Spinal cord (tissue), 9 donors: ENCODE measurements at regions not wholly inside any gene's neighbourhood (a gene's known extent, or its start where the extent isn't known, plus 50 kb on each side); places are given as distances from the start of the nearest gene placed in this dataset.
A peak's percentile ranks its signal among the peaks of the same experiment; 100 is the strongest.

ENCODE experiments used
- DNase-seq, 6 donors: peaks; one replicate each; pipeline versions ENCODE4 v3.0.0 to v3.0.0-alpha.2; 2013 to 2015; ENCODE audit warnings: low spot score in 6 of 6, low read depth in 4 of 6
- H3K27ac ChIP-seq: one replicate; pipeline ENCODE4 v1.5.1; 2013; ENCODE audit warnings: low read depth, low read length, control low read depth
- H3K27me3 ChIP-seq: one replicate; pipeline ENCODE4 v1.6.1; 2013; ENCODE audit warnings: low read length; ENCODE audit not compliant: control insufficient read depth, insufficient read depth
- H3K36me3 ChIP-seq: one replicate; pipeline ENCODE4 v1.6.1; 2013; ENCODE audit warnings: low read length; ENCODE audit not compliant: control insufficient read depth, insufficient read depth
- H3K4me1 ChIP-seq: one replicate; pipeline ENCODE4 v1.6.1; 2013; ENCODE audit warnings: low read length; ENCODE audit not compliant: control insufficient read depth, insufficient read depth
- H3K4me3 ChIP-seq: one replicate; pipeline ENCODE4 v1.5.1; 2013; ENCODE audit warnings: low read depth, low read length, control low read depth
- H3K9me3 ChIP-seq: one replicate; pipeline ENCODE4 v1.6.1; 2013; ENCODE audit warnings: low read length; ENCODE audit not compliant: control insufficient read depth, insufficient read depth
- WGBS: methylation state at CpG from one replicate; pipeline ENCODE4 v1.1.5; 2013; ENCODE audit warnings: missing lambda C conversion rate; ENCODE audit not compliant: insufficient coverage; 5-methylcytosine and 5-hydroxymethylcytosine counted together
- donor health status: healthy.

- 71% methylated on average over 1 of the region's 1 CpG for WGBS
- Histone ChIP-seq H3K36me3 (no peaks in the 10 kb centered on the region), H3K27ac (no peak overlapping the region), H3K27me3 (no peaks in the 10 kb centered on the region), H3K4me1 (no peaks in the 10 kb centered on the region), H3K9me3 (no peaks in the 10 kb centered on the region), H3K4me3 (no peak overlapping the region)
- no peak for DNase-seq
These were observed 164.2 kb upstream of the TNFAIP3 start for GRCh38 chr6:137702791-137703424.

- no peaks in the 10 kb centered on the region for H3K36me3 ChIP-seq
- no CpG with 5 or more reads among the region's 5 CpGs for WGBS
- H3K27ac ChIP-seq = no peak overlapping the region
- H3K4me3 ChIP-seq = no peak overlapping the region
- H3K27me3 ChIP-seq = no peaks in the 10 kb centered on the region
- H3K9me3 ChIP-seq = no peaks in the 10 kb centered on the region
- DNase-seq = no peak
- H3K4me1 ChIP-seq = no peaks in the 10 kb centered on the region
These were observed 162.3 kb upstream of the TNFAIP3 start for GRCh38 chr6:137704802-137705159.

DNA sequence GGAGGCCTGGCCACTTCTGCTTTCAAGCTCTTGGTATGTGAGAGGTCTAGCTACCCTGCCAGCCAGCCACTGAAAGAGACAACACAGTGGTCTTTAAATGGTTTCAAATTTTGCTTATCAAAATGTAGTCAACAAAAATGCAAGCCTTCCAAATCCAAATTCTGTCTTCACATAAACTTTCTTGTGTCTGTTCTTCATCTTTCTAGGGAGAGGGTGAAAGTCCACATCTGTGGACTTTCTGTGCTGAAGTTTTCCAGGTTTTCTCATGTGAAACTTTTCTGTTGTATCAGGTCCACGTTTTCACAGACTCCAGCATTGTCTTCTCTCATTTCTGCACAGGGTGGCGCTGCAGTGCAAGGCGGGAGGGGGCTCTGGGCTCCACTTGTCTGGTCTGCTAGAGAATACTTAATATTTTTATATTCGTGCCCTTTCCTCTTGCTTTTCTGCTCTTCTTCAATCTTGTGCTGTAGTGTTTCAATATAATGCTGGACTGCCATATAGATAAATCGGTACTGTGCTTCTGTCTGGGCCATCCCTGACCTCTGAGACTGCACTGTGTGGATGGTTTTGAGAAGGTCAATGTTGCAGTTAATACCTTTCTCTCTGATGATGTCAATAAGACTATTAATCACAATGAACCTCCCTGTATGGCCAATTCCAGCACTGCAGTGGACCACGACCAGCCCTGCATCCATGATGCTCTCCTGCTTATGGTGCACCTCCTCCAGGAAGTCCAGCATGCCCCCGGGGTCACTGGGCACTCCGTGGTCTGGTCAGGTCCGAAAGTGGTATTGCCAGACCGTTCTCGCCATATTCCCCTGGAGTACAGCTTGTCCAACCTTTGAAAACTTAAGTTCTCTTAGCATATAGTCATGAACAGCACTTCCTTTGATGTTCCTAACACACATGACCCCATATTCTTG lies 161.6 kb upstream of the TNFAIP3 start:
- no peaks in the 10 kb centered on the region for H3K9me3 ChIP-seq
- H3K4me1 ChIP-seq = no peaks in the 10 kb centered on the region
- H3K27ac ChIP-seq = no peak overlapping the region
- peak in 4 of 6 donors; percentile 6 to 66 (median 34) for DNase-seq
- H3K36me3 ChIP-seq = no peaks in the 10 kb centered on the region
- no peak overlapping the region for H3K4me3 ChIP-seq
- WGBS = 69% methylated on average over 6 of the region's 11 CpGs
- H3K27me3 ChIP-seq = no peaks in the 10 kb centered on the region

DNA sequence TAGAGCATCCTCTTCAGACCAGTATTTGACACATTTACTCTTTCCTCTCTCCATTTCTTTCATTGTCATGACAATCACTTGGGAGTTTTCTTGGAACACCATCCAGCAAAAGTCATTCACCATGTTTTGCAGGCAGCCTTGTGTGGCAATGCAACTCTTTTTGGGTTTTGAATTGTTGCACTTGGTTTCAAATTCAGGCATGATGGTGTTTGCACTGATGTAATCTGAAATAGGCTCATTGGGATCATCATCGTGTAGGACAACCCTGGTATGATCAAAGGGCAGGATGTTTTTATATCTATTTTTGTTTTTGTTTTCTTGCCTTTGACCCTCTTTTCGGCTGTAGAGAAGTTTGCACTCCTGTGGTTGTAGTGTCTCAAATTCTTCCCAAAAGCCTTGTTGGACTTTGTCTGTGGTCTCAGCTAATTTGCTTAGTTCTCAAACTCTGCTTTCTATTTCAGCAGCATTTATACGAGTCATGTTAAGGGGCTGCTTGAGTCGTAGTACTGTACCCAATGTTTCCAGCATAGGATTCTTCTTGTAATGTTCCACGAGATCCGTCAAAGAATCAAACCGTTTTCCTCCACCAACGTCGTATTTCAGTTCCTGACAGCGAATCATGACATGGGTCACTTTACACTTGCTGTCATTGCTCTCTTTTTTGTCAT lies 160.8 kb upstream of the TNFAIP3 start:
- H3K27ac ChIP-seq = no peak overlapping the region
- no peaks in the 10 kb centered on the region for H3K9me3 ChIP-seq
- WGBS = 75% methylated on average over 9 of the region's 10 CpGs
- H3K27me3 ChIP-seq = no peaks in the 10 kb centered on the region
- H3K4me1 ChIP-seq = no peaks in the 10 kb centered on the region
- no peak overlapping the region for H3K4me3 ChIP-seq
- no peaks in the 10 kb centered on the region for H3K36me3 ChIP-seq
- no peak for DNase-seq

GRCh38 chr6:137707038-137707589 lies 159.9 kb upstream of the TNFAIP3 start:
- H3K27ac ChIP-seq = no peak overlapping the region
- H3K9me3 ChIP-seq = no peaks in the 10 kb centered on the region
- H3K4me1 ChIP-seq = no peaks in the 10 kb centered on the region
- no peaks in the 10 kb centered on the region for H3K27me3 ChIP-seq
- no CpG with 5 or more reads among the region's 9 CpGs for WGBS
- no peak overlapping the region for H3K4me3 ChIP-seq
- no peaks in the 10 kb centered on the region for H3K36me3 ChIP-seq
- DNase-seq = no peak

- peak; percentile 29 to 88 (median 40) for DNase-seq
- H3K4me3 ChIP-seq = no peak overlapping the region
- 0% methylated on average over 3 of the region's 13 CpGs for WGBS
- H3K27me3 ChIP-seq = no peaks in the 10 kb centered on the region
- no peaks in the 10 kb centered on the region for H3K4me1 ChIP-seq
- H3K9me3 ChIP-seq = no peaks in the 10 kb centered on the region
- no peak overlapping the region for H3K27ac ChIP-seq
- H3K36me3 ChIP-seq = no peaks in the 10 kb centered on the region
These were observed 159.3 kb upstream of the TNFAIP3 start for GRCh38 chr6:137707590-137708360.

- Histone ChIP-seq H3K4me3 (no peak overlapping the region), H3K27ac (no peak overlapping the region), H3K27me3 (no peaks in the 10 kb centered on the region), H3K4me1 (no peaks in the 10 kb centered on the region), H3K9me3 (no peaks in the 10 kb centered on the region), H3K36me3 (no peaks in the 10 kb centered on the region)
- DNase-seq = no peak
- WGBS = no CpG with 5 or more reads among the region's 1 CpG
These were observed 158.6 kb upstream of the TNFAIP3 start for GRCh38 chr6:137708481-137708880.

DNA sequence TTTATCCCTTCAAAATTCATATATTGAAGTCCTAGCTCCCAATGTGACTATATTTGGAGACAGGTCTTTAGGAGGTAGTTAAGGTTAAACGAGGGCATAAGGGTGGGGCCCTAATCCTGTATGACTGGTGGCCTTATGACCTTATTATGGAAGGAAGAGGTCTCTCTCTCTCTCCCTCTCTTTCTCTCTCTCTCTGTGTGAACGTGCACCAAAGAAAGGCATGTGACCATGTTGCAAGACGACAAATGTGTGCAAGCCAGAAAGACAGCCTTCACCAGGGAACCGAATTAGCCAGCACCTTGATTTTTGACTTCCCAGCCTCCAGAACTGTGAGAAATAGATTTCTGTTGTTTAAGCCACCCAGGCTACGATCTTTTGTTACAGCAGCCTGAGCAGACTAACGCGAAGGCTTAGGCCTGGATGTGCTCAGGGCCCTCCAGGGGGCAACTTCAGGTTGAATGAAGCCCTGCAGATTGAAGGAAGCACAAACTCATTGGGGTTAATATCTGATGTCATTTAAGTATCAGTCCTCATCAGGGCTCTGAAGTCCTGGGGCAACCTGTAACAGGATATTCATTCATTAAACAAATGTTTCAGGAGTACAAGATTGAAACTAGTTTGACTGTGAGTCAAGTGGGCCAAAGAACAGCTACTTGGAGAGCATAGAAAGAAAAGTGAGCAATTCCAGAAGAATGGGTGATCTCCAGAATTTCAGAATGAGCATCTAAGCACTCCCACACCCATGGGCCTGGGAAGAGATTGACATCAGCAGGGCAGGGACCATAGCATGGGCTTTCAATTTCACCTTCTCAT lies 157.4 kb upstream of the TNFAIP3 start:
- no peaks in the 10 kb centered on the region for H3K36me3 ChIP-seq
- no peaks in the 10 kb centered on the region for H3K27me3 ChIP-seq
- no peaks in the 10 kb centered on the region for H3K9me3 ChIP-seq
- no peak for DNase-seq
- no peak overlapping the region for H3K4me3 ChIP-seq
- no peak overlapping the region for H3K27ac ChIP-seq
- no peaks in the 10 kb centered on the region for H3K4me1 ChIP-seq
- 96% methylated on average over 5 of the region's 7 CpGs for WGBS
